IMR-90 (cell line): ENCODE measurements at regions not wholly inside any gene's neighbourhood (a gene's known extent, or its start where the extent isn't known, plus 50 kb on each side); places are given as distances from the start of the nearest gene placed in this dataset.

Experiments
- ATAC-seq: fragments of 200-7000 bp; cut with Tn5 transposase; 2 replicates; pipeline ENCODE4 v1.9.1; 2020; ENCODE audit warnings: low read depth, mild to moderate bottlenecking, moderate library complexity
- BruUV-seq: library from RNA; stranded (reverse); fragments of 400-500 nt; replicated peaks from 2 replicates; lab custom pipeline; 2021; lab: Mats Ljungman, UMichigan
- CTCF ChIA-PET: fragments of 300-600 bp; formaldehyde crosslinking; extraction: SDS; loops from one replicate; lab custom pipeline; 2021; ENCODE audit warnings: antibody characterized with exemption; lab: Yijun Ruan, JAX
- POLR2A ChIA-PET: fragments of 300-600 bp; sonication (Branson Sonifier 250); formaldehyde crosslinking; loops from one replicate; lab custom pipeline; 2022; ENCODE audit warnings: antibody characterized with exemption; ENCODE audit not compliant: unreplicated experiment; lab: Charles Lee
- DNase-seq: peaks from one replicate; pipeline ENCODE4 v3.0.0; 2013
- H2AFZ ChIP-seq: replicated peaks from 2 replicates; pipeline ENCODE3; 2013; ENCODE audit warnings: low read length, mild to moderate bottlenecking; ENCODE audit not compliant: poor library complexity
- H2AK5ac ChIP-seq: 2 replicates; pipeline ENCODE4 v1.6.1; 2013; ENCODE audit warnings: low read depth, low read length, inconsistent platforms
- H2AK9ac ChIP-seq: replicated peaks from 2 replicates; pipeline ENCODE3; 2013; ENCODE audit warnings: mild to moderate bottlenecking, low read depth, low read length, moderate library complexity; ENCODE audit not compliant: poor library complexity
- H2BK120ac ChIP-seq: 2 replicates; pipeline ENCODE4 v1.6.1; 2013; ENCODE audit warnings: low read depth, low read length, inconsistent platforms
- H2BK15ac ChIP-seq: 3 replicates; pipeline ENCODE4 v1.6.1; 2013; ENCODE audit warnings: low read depth, low read length, inconsistent platforms
- H2BK20ac ChIP-seq: 2 replicates; pipeline ENCODE4 v1.6.1; 2013; ENCODE audit warnings: low read depth, mild to moderate bottlenecking, inconsistent platforms, low read length, moderate library complexity
- H2BK5ac ChIP-seq: 2 replicates; pipeline ENCODE4 v1.6.1; 2013; ENCODE audit warnings: mild to moderate bottlenecking, low read depth, low read length, inconsistent platforms; ENCODE audit not compliant: poor library complexity, severe bottlenecking
- H3K14ac ChIP-seq: replicated peaks from 2 replicates; pipeline ENCODE4 v1.6.1; 2013; ENCODE audit warnings: low read depth, low read length, inconsistent platforms
- H3K18ac ChIP-seq: 2 replicates; pipeline ENCODE4 v1.6.1; 2013; ENCODE audit warnings: low read depth, low read length, control low read depth
- H3K23ac ChIP-seq: 2 replicates; pipeline ENCODE4 v1.6.1; 2013; ENCODE audit warnings: low read depth, low read length, inconsistent platforms
- H3K27ac ChIP-seq: 2 replicates; pipeline ENCODE4 v1.5.1; 2013; ENCODE audit warnings: mild to moderate bottlenecking, control low read depth, low read length; ENCODE audit not compliant: insufficient read depth
- H3K27me3 ChIP-seq: 2 replicates; pipeline ENCODE4 v1.6.1; 2013; ENCODE audit warnings: low read length; ENCODE audit not compliant: control insufficient read depth, insufficient read depth
- H3K36me3 ChIP-seq: 2 replicates; pipeline ENCODE4 v1.6.1; 2013; ENCODE audit warnings: low read length, mixed read lengths; ENCODE audit not compliant: control insufficient read depth, insufficient read depth
- H3K4ac ChIP-seq: 2 replicates; pipeline ENCODE4 v1.6.1; 2013; ENCODE audit warnings: low read depth, low read length, inconsistent platforms
- H3K4me1 ChIP-seq: 2 replicates; pipeline ENCODE4 v1.6.1; 2013; ENCODE audit warnings: low read length, mixed read lengths; ENCODE audit not compliant: control insufficient read depth, insufficient read depth
- H3K4me2 ChIP-seq: 2 replicates; pipeline ENCODE4 v1.6.1; 2013; ENCODE audit warnings: low read depth, mild to moderate bottlenecking, control low read depth, low read length, moderate library complexity
- H3K4me3 ChIP-seq: 2 replicates; pipeline ENCODE4 v1.5.1; 2013; ENCODE audit warnings: low read depth, mild to moderate bottlenecking, control low read depth, low read length, moderate library complexity; ENCODE audit not compliant: insufficient read depth
- H3K56ac ChIP-seq: 2 replicates; pipeline ENCODE4 v1.6.1; 2013; ENCODE audit warnings: low read length, inconsistent platforms; ENCODE audit not compliant: insufficient read depth; ENCODE audit errors: extremely low read depth
- H3K79me1 ChIP-seq, 2 experiments: 2 replicates each; pipeline ENCODE4 v1.6.1; 2013; ENCODE audit warnings: low read length in 2 of 2, inconsistent platforms in 1 of 2, low read depth in 1 of 2
- H3K9ac ChIP-seq: 2 replicates; pipeline ENCODE4 v1.6.1; 2013; ENCODE audit warnings: low read depth, low read length, control low read depth
- H3K9me1 ChIP-seq: 2 replicates; pipeline ENCODE4 v1.6.1; 2013; ENCODE audit warnings: low read length, inconsistent platforms; ENCODE audit not compliant: insufficient read depth
- H3K9me3 ChIP-seq: 2 replicates; pipeline ENCODE4 v1.6.1; 2013; ENCODE audit warnings: low read length; ENCODE audit not compliant: control insufficient read depth, insufficient read depth
- H4K20me1 ChIP-seq: 2 replicates; pipeline ENCODE4 v1.6.1; 2013; ENCODE audit warnings: low read length, inconsistent platforms; ENCODE audit not compliant: insufficient read depth
- H4K5ac ChIP-seq: 2 replicates; pipeline ENCODE4 v1.6.1; 2013; ENCODE audit warnings: mild to moderate bottlenecking, low read depth, low read length, control low read depth
- H4K8ac ChIP-seq, 2 experiments: 2 replicates each; pipeline ENCODE4 v1.6.1; 2013; ENCODE audit warnings: low read depth in 2 of 2, low read length in 2 of 2, control low read depth in 1 of 2, inconsistent platforms in 1 of 2
- H4K91ac ChIP-seq: 2 replicates; pipeline ENCODE4 v1.6.1; 2013; ENCODE audit warnings: low read depth, low read length, inconsistent platforms; ENCODE audit not compliant: insufficient read depth
- CEBPB ChIP-seq: IDR thresholded peaks from 2 replicates; pipeline ENCODE4 v1.6.1; 2012; ENCODE audit warnings: low read depth, low read length, improper control_type of control experiment
- USF2 ChIP-seq: fragments of 150-350 bp; IDR thresholded peaks from 2 replicates; pipeline ENCODE4 v1.6.1; 2017; ENCODE audit warnings: mild to moderate bottlenecking, antibody characterized with exemption, low read length, low read depth
- WGBS, 2 experiments: methylation state at CpG; one replicate each; pipeline versions ENCODE4 v1.1.5 to v1.1.7; 2013; ENCODE audit warnings: missing lambda C conversion rate in 2 of 2; ENCODE audit not compliant: insufficient read length in 1 of 2; ENCODE audit errors: extremely low coverage in 2 of 2; 5-methylcytosine and 5-hydroxymethylcytosine counted together
- dilution Hi-C: fragments of 300-500 bp; cut with HindIII; formaldehyde crosslinking; loops from one replicate; pipeline ENCODE4 v1.14.3; 2018; ENCODE audit warnings: low sequenced_read_pairs; ENCODE audit not compliant: unreplicated experiment
- in situ Hi-C: fragments of 300-500 bp; cut with MboI; formaldehyde crosslinking; loops from 3 replicates; pipeline ENCODE4 v1.14.3; 2019; ENCODE audit warnings: low sequenced_read_pairs, inconsistent platforms, mixed read lengths
- intact Hi-C: fragments of 100-400 bp; cut with micrococcal nuclease; formaldehyde crosslinking; loops from 2 replicates; pipeline ENCODE4 v1.10.0; 2022

GRCh38 chr1:96927125-96927524 is 205.5 kb downstream of the PTBP2 start:
- 0 out of 2 replicates have a peak, but pooled peaks cover 2% of the 10 kb centered on the region for H3K9me1 ChIP-seq
- dilution Hi-C loops (no loop called here), in situ Hi-C loops (no loop called here), intact Hi-C loops (no loop called here)
- peak overlapping the region; percentile 15; the same call in 1 of the 2 replicates for H3K18ac ChIP-seq
- no peak overlapping the region; the same call in 1 of the 2 replicates for H2BK120ac ChIP-seq
- no peak overlapping the region for H3K27ac ChIP-seq
- H3K27me3 ChIP-seq = no peaks in the 10 kb centered on the region
- no peak overlapping the region for H2BK15ac ChIP-seq
- POLR2A ChIA-PET = no interaction called here
- peak overlapping the region; percentile 5; the same call in 1 of the 2 replicates for H3K4me2 ChIP-seq
- H3K14ac ChIP-seq = 0 out of 2 replicates have a peak overlapping the region, but pooled peaks have one; percentile 45
- no peak overlapping the region for H3K9ac ChIP-seq
- WGBS, 2 experiments = no CpG with 5 or more reads among the region's 3 CpGs
- CTCF ChIA-PET = no interaction called here
- no peak overlapping the region for H3K4me3 ChIP-seq
- H4K8ac ChIP-seq = peak overlapping the region in 1 of 2 experiments; percentile 26; a peak in 2 of 4 replicates
- peaks cover 3% of the 10 kb centered on the region for H3K4me1 ChIP-seq
- peak; percentile 32; the same call in 1 of the 2 replicates for ATAC-seq
- H2AFZ ChIP-seq = peak overlapping the region; percentile 84
- no peak overlapping the region for H3K56ac ChIP-seq
- H4K91ac ChIP-seq = no peak overlapping the region
- H3K79me1 ChIP-seq = no peaks in the 10 kb centered on the region
- H2BK5ac ChIP-seq = peak overlapping the region; percentile 86
- H3K9me3 ChIP-seq = peaks cover 6% of the 10 kb centered on the region; the same call in 1 of the 2 replicates
- no peaks in the 10 kb centered on the region for H4K20me1 ChIP-seq
- H3K23ac ChIP-seq = no peak overlapping the region; the same call in 1 of the 2 replicates
- peak; percentile 80 for DNase-seq
- BruUV-seq = no TSS peak
- H2AK9ac ChIP-seq = no peak overlapping the region
- 0 out of 2 replicates have a peak overlapping the region, but pooled peaks have one; percentile 73 for H4K5ac ChIP-seq
- no peaks in the 10 kb centered on the region for H3K36me3 ChIP-seq
- TF ChIP-seq CEBPB = peak; percentile 87
- no peak for TF ChIP-seq USF2
- H3K4ac ChIP-seq = no peak overlapping the region; the same call in 1 of the 2 replicates
- H2AK5ac ChIP-seq = no peak overlapping the region
- no peak overlapping the region for H2BK20ac ChIP-seq
